Bronchial epithelial cell (primary cell): ENCODE measurements at regions not wholly inside any gene's neighbourhood (a gene's known extent, or its start where the extent isn't known, plus 50 kb on each side); places are given as distances from the start of the nearest gene placed in this dataset.
A peak's percentile ranks its signal among the peaks of the same experiment; 100 is the strongest.

Experiments used
- DNase-seq: peaks from one replicate; pipeline ENCODE4 v3.0.0-alpha.2; 2010; ENCODE audit warnings: low read depth
- FAIRE-seq: peaks from 2 replicates; lab custom pipeline; 2011; peaks lifted over from hg19 to GRCh38; lab: Jason Lieb, UNC
- H3K27me3 ChIP-seq: 2 replicates; pipeline ENCODE4 v1.5.1; 2011; ENCODE audit warnings: low read length; ENCODE audit not compliant: control insufficient read depth, insufficient read depth
- H3K36me3 ChIP-seq: 2 replicates; pipeline ENCODE4 v1.5.1; 2011; ENCODE audit warnings: low read length; ENCODE audit not compliant: control insufficient read depth, insufficient read depth
- H3K4me3 ChIP-seq: 2 replicates; pipeline ENCODE4 v1.5.1; 2011; ENCODE audit warnings: mild to moderate bottlenecking, low read depth, low read length, control low read depth
- CTCF ChIP-seq: IDR thresholded peaks from 2 replicates; pipeline ENCODE4 v1.5.1; 2011; ENCODE audit warnings: mild to moderate bottlenecking, moderate library complexity, low read length, control low read depth, inconsistent platforms; ENCODE audit not compliant: insufficient read depth, severe bottlenecking

- FAIRE-seq = no peak
Observed at GRCh38 chr18:43601432-43601831, 324.1 kb upstream of the SYT4 start.

DNA sequence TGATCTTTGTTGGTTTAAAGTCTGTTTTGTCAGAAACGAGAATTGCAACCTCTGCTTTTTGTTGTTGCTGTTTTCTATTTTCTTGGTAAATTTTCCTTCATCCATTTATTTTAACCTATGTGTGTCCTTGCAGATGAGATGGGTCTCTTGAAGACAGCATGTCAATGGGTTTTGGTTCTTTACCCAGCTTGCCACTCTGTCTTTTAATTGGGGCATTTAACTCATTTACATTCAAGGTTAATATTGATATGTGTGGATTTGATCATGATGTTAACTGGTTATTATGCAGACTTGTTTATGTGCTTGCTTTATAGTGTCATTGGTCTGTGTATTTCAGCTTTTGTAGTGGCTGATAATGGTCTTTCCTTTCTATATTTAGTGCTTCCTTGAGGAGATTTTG is 327.9 kb upstream of the SYT4 start:
- DNase-seq (no peak), FAIRE-seq (no peak)
- TF ChIP-seq CTCF = no peak
- no peak overlapping the region for H3K4me3 ChIP-seq
- H3K36me3 ChIP-seq = no peaks in the 10 kb centered on the region
- H3K27me3 ChIP-seq = no peaks in the 10 kb centered on the region

More at GRCh38 chr18:43601432-43601831, 324.1 kb upstream of the SYT4 start:
- H3K27me3 ChIP-seq = no peaks in the 10 kb centered on the region
- H3K4me3 ChIP-seq = no peak overlapping the region
- TF ChIP-seq CTCF = no peak
- DNase-seq = no peak
- H3K36me3 ChIP-seq = no peaks in the 10 kb centered on the region

DNA sequence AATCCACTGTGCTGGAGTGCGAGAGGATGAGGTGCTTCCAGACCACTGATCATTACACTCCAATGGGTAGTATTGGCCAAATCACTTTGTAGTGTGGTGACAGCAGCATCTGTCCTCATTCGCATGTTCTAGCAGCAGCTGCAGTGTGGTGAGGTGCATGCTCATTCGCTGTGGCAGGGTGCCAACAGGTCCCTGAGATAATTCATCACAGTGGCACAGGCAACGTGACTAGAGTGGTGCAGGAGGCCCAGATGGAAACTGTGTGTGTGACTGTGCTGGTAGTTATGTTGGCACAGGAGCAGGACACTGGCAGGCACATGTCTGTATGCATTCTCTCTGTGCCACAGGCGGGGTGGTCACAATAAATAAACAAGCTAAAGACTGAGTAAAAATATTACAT is 329.5 kb upstream of the SYT4 start:
- no peak overlapping the region for H3K4me3 ChIP-seq
- DNase-seq (no peak), FAIRE-seq (peak; percentile 83)
- TF ChIP-seq CTCF = no peak
- H3K36me3 ChIP-seq = no peaks in the 10 kb centered on the region
- H3K27me3 ChIP-seq = no peaks in the 10 kb centered on the region

- H3K36me3 ChIP-seq = no peaks in the 10 kb centered on the region
- peak; percentile 40 for TF ChIP-seq CTCF
- FAIRE-seq (no peak), DNase-seq (peak; percentile 35)
- no peak overlapping the region for H3K4me3 ChIP-seq
- no peaks in the 10 kb centered on the region for H3K27me3 ChIP-seq
Observed at GRCh38 chr18:43620936-43621335, 343.6 kb upstream of the SYT4 start.

- no peak for FAIRE-seq
- Histone ChIP-seq H3K4me3 (no peak overlapping the region), H3K27me3 (no peaks in the 10 kb centered on the region), H3K36me3 (no peaks in the 10 kb centered on the region)
- DNase-seq = no peak
- TF ChIP-seq CTCF = no peak
Observed at GRCh38 chr18:43622024-43622423, 344.7 kb upstream of the SYT4 start.

DNA sequence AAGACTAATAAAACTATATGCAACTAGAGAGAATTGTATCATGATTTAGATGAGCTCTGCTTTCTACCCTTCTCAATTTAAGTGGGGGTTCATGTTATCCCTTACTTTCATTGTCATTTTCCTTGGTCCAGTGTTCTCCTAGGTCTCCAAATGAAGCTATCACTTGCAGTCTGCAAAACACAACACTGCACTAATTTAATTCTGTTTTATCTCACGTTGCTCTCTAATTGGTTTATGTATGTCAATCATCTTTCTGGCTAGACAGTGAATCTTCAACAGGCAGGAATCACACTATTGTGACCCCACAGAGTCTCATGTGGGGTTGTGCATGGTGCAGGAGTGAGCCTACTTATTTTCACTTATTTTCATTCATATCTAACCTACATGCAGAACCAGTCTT is 348.3 kb upstream of the SYT4 start:
- FAIRE-seq (no peak), DNase-seq (no peak)

More for the DNA sequence above, 348.3 kb upstream of the SYT4 start:
- no peak for TF ChIP-seq CTCF
- Histone ChIP-seq H3K4me3 (no peak overlapping the region), H3K27me3 (no peaks in the 10 kb centered on the region), H3K36me3 (no peaks in the 10 kb centered on the region)
